Astrocyte (in vitro differentiated cells and primary cell): ENCODE measurements at regions not wholly inside any gene's neighbourhood (a gene's known extent, or its start where the extent isn't known, plus 50 kb on each side); places are given as distances from the start of the nearest gene placed in this dataset.

Experiments
- DNase-seq: peaks from one replicate; pipeline ENCODE4 v3.0.0-alpha.2; 2010; ENCODE audit warnings: low read depth
- FAIRE-seq: peaks from 2 replicates; lab custom pipeline; 2011; peaks lifted over from hg19 to GRCh38; lab: Jason Lieb, UNC
- H2AFZ ChIP-seq: 2 replicates; pipeline ENCODE4 v1.6.0; 2012; ENCODE audit warnings: low read depth, low read length, inconsistent platforms
- H3K27ac ChIP-seq: 2 replicates; pipeline ENCODE4 v1.5.1; 2011; ENCODE audit warnings: low read depth, low read length, inconsistent platforms
- H3K27me3 ChIP-seq: 2 replicates; pipeline ENCODE4 v1.6.0; 2011; ENCODE audit warnings: low read length, inconsistent platforms; ENCODE audit not compliant: insufficient read depth
- H3K36me3 ChIP-seq: 2 replicates; pipeline ENCODE4 v1.5.1; 2011; ENCODE audit warnings: low read length, inconsistent platforms; ENCODE audit not compliant: insufficient read depth
- H3K4me1 ChIP-seq: 2 replicates; pipeline ENCODE4 v1.5.1; 2011; ENCODE audit warnings: low read length, inconsistent platforms; ENCODE audit not compliant: insufficient read depth
- H3K4me2 ChIP-seq: 2 replicates; pipeline ENCODE4 v1.6.0; 2012; ENCODE audit warnings: low read length, inconsistent platforms
- H3K4me3 ChIP-seq: 2 replicates; pipeline ENCODE4 v1.5.1; 2011; ENCODE audit warnings: low read depth, mild to moderate bottlenecking, low read length, inconsistent platforms; ENCODE audit not compliant: insufficient read depth
- H3K79me2 ChIP-seq: 2 replicates; pipeline ENCODE4 v1.6.0; 2012; ENCODE audit warnings: mild to moderate bottlenecking, low read length, inconsistent platforms; ENCODE audit not compliant: insufficient read depth
- H3K9ac ChIP-seq: 2 replicates; pipeline ENCODE4 v1.6.0; 2012; ENCODE audit warnings: mild to moderate bottlenecking, low read length, inconsistent platforms
- H3K9me3 ChIP-seq: 2 replicates; pipeline ENCODE4 v1.5.1; 2012; ENCODE audit warnings: low read depth, mild to moderate bottlenecking, low read length, inconsistent platforms; ENCODE audit not compliant: insufficient read depth
- H4K20me1 ChIP-seq: 2 replicates; pipeline ENCODE4 v1.6.0; 2012; ENCODE audit warnings: low read length, inconsistent platforms; ENCODE audit not compliant: insufficient read depth
- H3K27ac Mint-ChIP-seq: one replicate; pipeline ENCODE4 v1.8.0; 2021; ENCODE audit warnings: mild to moderate bottlenecking, mixed read lengths; ENCODE audit not compliant: unreplicated experiment
- H3K27me3 Mint-ChIP-seq: one replicate; pipeline ENCODE4 v1.8.0; 2021; ENCODE audit warnings: low read depth, mixed read lengths; ENCODE audit not compliant: unreplicated experiment
- H3K36me3 Mint-ChIP-seq: one replicate; pipeline ENCODE4 v1.8.0; 2021; ENCODE audit warnings: low read depth, mixed read lengths; ENCODE audit not compliant: unreplicated experiment
- H3K4me1 Mint-ChIP-seq: one replicate; pipeline ENCODE4 v1.8.0; 2021; ENCODE audit warnings: low read depth, mixed read lengths; ENCODE audit not compliant: unreplicated experiment
- H3K4me3 Mint-ChIP-seq: one replicate; pipeline ENCODE4 v1.8.0; 2021; ENCODE audit warnings: mild to moderate bottlenecking, moderate library complexity, mixed read lengths; ENCODE audit not compliant: unreplicated experiment
- H3K9me3 Mint-ChIP-seq: one replicate; pipeline ENCODE4 v1.8.0; 2021; ENCODE audit warnings: mild to moderate bottlenecking, mixed read lengths; ENCODE audit not compliant: unreplicated experiment
- CTCF ChIP-seq: IDR thresholded peaks from 2 replicates; pipeline ENCODE4 v1.5.1; 2011; ENCODE audit warnings: low read depth, mild to moderate bottlenecking, inconsistent platforms, low read length, moderate library complexity; ENCODE audit not compliant: insufficient read depth
- EZH2 ChIP-seq: IDR thresholded peaks from 2 replicates; pipeline ENCODE4 v1.6.1; 2012; ENCODE audit warnings: mild to moderate bottlenecking, low read length, inconsistent platforms; ENCODE audit not compliant: insufficient read depth

- FAIRE-seq: no peak
- H3K27ac Mint-ChIP-seq: no peak overlapping the region
- no peak overlapping the region for H3K4me2 ChIP-seq
- H3K4me3 Mint-ChIP-seq: no peak overlapping the region
- H3K4me3 ChIP-seq: no peak overlapping the region
- no peaks in the 10 kb centered on the region for H3K79me2 ChIP-seq
- no peaks in the 10 kb centered on the region for H3K4me1 ChIP-seq
- TF ChIP-seq EZH2: no peak
- no peak for TF ChIP-seq CTCF
- H3K4me1 Mint-ChIP-seq: no peaks in the 10 kb centered on the region
- H2AFZ ChIP-seq: no peak overlapping the region
- no peak overlapping the region for H3K9ac ChIP-seq
- no peaks in the 10 kb centered on the region for H4K20me1 ChIP-seq
- H3K27ac ChIP-seq: no peak overlapping the region
- H3K27me3 Mint-ChIP-seq: no peaks in the 10 kb centered on the region
- no peak for DNase-seq
- H3K9me3 ChIP-seq: no peaks in the 10 kb centered on the region
- H3K27me3 ChIP-seq: no peaks in the 10 kb centered on the region
- H3K36me3 ChIP-seq: no peaks in the 10 kb centered on the region
- H3K36me3 Mint-ChIP-seq: no peaks in the 10 kb centered on the region
- peaks cover 3% of the 10 kb centered on the region for H3K9me3 Mint-ChIP-seq
Measured at GRCh38 chr1:194353121-194353520, 1166.7 kb upstream of the B3GALT2 start.

GRCh38 chr1:194347200-194347599 lies 1160.8 kb upstream of the B3GALT2 start:
- H3K36me3 ChIP-seq: no peaks in the 10 kb centered on the region
- peaks cover 5% of the 10 kb centered on the region for H3K4me1 Mint-ChIP-seq
- peak overlapping the region; percentile 64 for H3K27ac Mint-ChIP-seq
- TF ChIP-seq CTCF (no peak), EZH2 (no peak)
- no peaks in the 10 kb centered on the region for H4K20me1 ChIP-seq
- H3K27me3 ChIP-seq: no peaks in the 10 kb centered on the region
- no peak overlapping the region for H3K4me3 ChIP-seq
- no peaks in the 10 kb centered on the region for H3K27me3 Mint-ChIP-seq
- FAIRE-seq: no peak
- H3K36me3 Mint-ChIP-seq: no peaks in the 10 kb centered on the region
- DNase-seq: peak; percentile 31
- no peaks in the 10 kb centered on the region for H3K9me3 ChIP-seq
- peaks cover 3% of the 10 kb centered on the region for H3K9me3 Mint-ChIP-seq
- H3K4me3 Mint-ChIP-seq: no peak overlapping the region
- H3K79me2 ChIP-seq: no peaks in the 10 kb centered on the region
- no peak overlapping the region for H3K27ac ChIP-seq
- H2AFZ ChIP-seq: no peak overlapping the region
- no peak overlapping the region for H3K9ac ChIP-seq
- no peak overlapping the region for H3K4me2 ChIP-seq
- H3K4me1 ChIP-seq: no peaks in the 10 kb centered on the region

GRCh38 chr1:194342484-194343262 lies 1156.3 kb upstream of the B3GALT2 start:
- Histone ChIP-seq H3K79me2 (no peaks in the 10 kb centered on the region), H2AFZ (no peak overlapping the region), H3K9me3 (no peaks in the 10 kb centered on the region), H3K4me1 (peaks cover 4% of the 10 kb centered on the region), H3K27ac (no peak overlapping the region), H3K9ac (no peak overlapping the region), H3K36me3 (no peaks in the 10 kb centered on the region), H3K27me3 (no peaks in the 10 kb centered on the region), H4K20me1 (no peaks in the 10 kb centered on the region), H3K4me2 (no peak overlapping the region), H3K4me3 (no peak overlapping the region)
- no peak overlapping the region for H3K4me3 Mint-ChIP-seq
- peaks cover 11% of the 10 kb centered on the region for H3K4me1 Mint-ChIP-seq
- H3K27me3 Mint-ChIP-seq: no peaks in the 10 kb centered on the region
- no peaks in the 10 kb centered on the region for H3K9me3 Mint-ChIP-seq
- no peak for TF ChIP-seq EZH2
- no peak for TF ChIP-seq CTCF
- no peak for FAIRE-seq
- no peak for DNase-seq
- H3K36me3 Mint-ChIP-seq: no peaks in the 10 kb centered on the region
- no peak overlapping the region for H3K27ac Mint-ChIP-seq
